HG03342 (cell line): ENCODE measurements at regions not wholly inside any gene's neighbourhood (a gene's known extent, or its start where the extent isn't known, plus 50 kb on each side); places are given as distances from the start of the nearest gene placed in this dataset.
"Not testable (repeated sequence)": the region's sequence is repeated elsewhere in the genome, so short reads cannot be mapped to it uniquely, and the experiment has no call there.

Experiments
- ATAC-seq: cut with Tn5 transposase; IDR thresholded peaks from one replicate; pipeline ENCODE4 v1.9.1; 2021; ENCODE audit warnings: mild to moderate bottlenecking, moderate library complexity; ENCODE audit not compliant: unreplicated experiment

DNA sequence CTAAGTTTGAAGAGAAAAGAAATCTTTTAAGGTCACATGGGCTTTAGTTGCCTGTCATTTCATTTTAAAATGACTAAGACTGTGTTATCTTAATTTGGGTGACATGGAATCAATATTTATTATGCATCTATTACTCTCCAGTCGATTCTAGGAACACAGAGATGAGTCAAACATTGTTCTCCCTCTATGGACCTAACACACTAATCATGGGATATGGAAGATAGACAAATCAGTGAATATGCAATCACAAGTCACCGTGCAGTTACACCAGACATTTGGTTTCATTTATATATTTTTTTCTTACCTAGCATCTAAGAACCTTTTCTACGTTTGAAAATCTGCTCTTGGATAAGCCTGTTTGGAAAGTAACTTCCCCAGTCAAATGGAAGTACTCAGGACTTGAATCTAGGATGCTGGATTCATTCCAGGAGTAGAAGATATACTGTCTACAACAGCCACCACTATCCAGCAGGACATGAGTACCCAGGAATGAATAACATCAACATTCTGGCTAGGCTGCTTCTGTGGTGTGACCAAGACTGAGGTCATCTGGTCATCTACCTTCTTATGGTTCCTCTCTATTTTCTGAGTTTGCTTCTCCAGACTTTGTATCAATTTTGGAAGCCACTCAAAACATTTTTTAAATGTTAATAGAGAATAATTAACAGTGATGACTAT is 902.9 kb upstream of the LRRN3 start:
- ATAC-seq: no peak

DNA sequence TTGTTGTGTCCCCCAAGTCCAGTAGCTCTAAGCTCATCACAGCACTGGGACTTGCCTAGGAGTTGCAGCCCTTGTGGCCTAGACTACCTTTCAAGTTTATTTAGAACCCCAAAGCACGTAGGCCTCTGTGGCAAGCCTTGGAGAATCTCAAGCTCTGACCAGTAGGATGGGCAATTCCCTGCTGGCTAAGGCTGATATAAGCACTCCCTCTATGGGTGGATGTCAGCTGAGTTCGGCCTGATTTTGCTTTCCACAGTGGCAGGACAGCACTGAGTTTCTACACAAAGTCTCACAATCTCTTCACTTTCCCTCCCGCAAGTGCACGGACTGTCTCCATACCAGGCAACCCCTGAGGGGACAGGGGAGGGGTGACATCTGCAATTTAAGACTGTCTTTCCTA is 886.4 kb upstream of the LRRN3 start:
- ATAC-seq: no peak

DNA sequence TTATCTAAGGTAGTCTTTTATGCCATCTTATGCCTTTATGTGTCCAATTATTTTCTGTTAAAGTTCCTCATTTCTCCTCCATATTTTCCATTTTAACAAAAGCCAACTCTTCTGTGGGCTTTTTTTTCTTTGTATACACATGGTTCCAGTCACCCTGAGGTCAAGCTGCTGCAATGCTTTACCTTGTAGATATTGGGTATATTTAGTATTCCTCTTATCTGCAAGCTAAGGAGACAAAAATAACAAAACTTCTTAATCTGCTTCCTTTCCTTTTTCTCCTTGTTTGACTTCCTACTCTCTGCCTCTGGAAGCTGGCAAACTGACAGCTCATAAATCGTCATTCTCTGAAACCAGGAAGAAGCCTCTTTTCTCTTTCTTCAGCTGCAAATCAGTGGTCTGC is 885.0 kb upstream of the LRRN3 start:
- ATAC-seq: no peak

DNA sequence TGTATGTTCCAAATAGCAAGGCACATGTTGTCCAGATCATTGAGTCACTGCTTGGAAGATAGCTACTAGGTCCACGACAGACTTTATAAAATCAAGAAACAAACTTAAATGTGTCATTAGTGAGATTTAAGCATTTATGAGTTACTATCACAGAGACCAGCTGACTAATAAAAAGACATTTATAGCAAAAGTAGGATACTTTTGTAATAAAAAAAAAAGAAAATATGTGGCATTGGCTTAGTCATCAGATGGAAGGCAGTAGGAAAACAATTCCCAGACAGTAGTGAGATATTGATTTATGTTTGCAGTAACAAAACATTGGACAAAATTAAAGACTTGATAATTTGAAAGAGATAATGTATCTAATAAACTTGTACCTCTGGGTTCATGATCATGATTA is 881.0 kb upstream of the LRRN3 start:
- ATAC-seq: no peak

DNA sequence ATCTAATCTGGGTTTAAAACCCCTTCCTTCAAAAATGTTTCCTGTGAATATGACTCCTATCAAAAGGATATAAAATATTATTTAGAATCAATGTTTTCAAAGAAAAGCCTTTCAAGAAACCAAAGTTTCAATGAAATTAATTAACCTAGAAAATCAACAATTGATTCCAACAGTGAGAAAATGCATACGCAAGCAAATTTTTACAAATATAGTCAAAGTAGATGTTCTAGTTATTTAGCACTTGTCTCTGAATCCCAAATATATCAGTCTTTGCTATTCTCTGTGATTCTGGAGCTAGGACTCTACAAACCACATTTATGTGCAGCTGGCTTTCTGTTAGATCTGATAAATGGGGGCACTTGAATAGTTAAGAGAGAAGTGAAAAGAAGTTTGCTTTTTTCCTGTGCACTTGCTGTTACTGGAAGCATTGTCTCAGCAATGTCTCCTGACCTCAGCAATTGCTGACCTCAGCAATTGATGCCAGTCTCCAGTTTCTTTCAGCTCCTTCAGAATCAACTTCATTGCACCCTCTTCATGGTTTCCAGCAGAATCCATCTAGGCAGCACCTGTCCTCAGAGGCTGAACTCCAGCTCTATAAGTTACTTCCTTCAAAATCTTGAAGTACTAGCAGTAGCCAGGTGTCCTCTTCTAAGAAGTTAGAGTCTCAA is 879.9 kb upstream of the LRRN3 start:
- ATAC-seq: no peak

- ATAC-seq: no peak
These were observed 866.3 kb upstream of the LRRN3 start for GRCh38 chr7:110224643-110225042.

- no peak for ATAC-seq
These were observed 844.8 kb upstream of the LRRN3 start for GRCh38 chr7:110246118-110246517.

GRCh38 chr7:110253093-110253492 is 837.8 kb upstream of the LRRN3 start:
- ATAC-seq: no peak

GRCh38 chr7:110257673-110258072 is 833.3 kb upstream of the LRRN3 start:
- no peak for ATAC-seq

DNA sequence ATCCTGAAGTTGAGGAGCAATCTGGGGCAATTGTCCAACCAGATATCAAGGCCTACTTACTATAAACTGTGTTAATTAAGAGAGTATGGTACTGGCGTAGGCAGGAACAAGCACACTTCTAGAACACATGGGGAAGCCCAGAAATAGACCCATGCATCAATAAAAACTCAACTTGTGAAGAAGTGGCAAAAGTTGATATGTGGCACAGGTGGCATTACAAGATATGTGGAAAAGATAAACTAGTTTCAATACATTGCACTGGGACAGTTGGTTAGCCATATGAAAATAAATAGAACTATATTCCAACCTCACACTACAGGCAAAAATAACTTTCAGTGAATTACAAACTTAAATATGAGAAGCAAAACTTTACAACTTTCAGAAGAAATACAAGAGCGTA is 828.7 kb upstream of the LRRN3 start:
- ATAC-seq: no peak

GRCh38 chr7:110264288-110264687 is 826.6 kb upstream of the LRRN3 start:
- ATAC-seq: no peak

DNA sequence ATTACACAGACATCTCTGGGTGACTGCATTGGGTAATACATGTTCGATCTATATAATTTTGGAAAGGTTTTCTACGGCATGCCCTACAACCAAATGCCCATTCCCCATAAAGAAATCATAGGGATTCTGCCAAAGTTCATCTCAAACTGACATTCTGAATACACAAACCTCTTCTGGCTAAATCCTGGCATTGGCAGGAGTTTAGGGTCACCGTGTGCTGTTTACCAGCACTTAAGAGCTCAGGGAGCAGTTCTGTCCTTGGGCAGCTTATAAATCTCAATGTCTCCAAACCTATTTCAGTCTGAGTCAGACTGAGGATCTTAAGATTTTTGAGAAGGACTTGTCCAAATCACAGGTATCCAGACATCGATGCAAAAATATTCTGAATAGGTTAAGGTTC is 809.6 kb upstream of the LRRN3 start:
- ATAC-seq: no peak

DNA sequence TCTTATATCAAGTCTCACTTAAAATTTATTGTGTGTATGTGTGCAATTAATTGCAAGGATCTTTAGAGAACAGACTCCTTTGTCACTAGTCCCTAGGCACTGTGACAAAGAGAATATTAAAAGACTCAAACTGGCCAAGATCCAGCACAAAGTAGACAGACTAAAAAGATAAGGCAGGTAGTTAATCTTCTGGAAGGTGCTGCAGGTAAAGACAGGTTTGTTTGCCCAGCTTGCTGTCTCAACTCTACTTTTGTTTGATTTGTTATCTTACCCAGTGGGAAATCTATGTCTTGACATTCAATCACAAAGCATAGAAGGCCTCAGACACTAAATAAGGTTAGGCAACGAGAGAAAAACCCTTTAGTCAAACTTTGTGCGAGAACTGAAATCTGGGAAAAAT is 807.9 kb upstream of the LRRN3 start:
- no peak for ATAC-seq

GRCh38 chr7:110291430-110291829 is 799.5 kb upstream of the LRRN3 start:
- no peak for ATAC-seq

GRCh38 chr7:110296321-110296720 is 794.6 kb upstream of the LRRN3 start:
- no peak for ATAC-seq

- no peak for ATAC-seq
These were observed 783.2 kb upstream of the LRRN3 start for GRCh38 chr7:110307776-110308175.

- no peak for ATAC-seq
These were observed 782.1 kb upstream of the LRRN3 start for GRCh38 chr7:110308791-110309190.

GRCh38 chr7:110309941-110310340 is 781.0 kb upstream of the LRRN3 start:
- ATAC-seq: no peak

DNA sequence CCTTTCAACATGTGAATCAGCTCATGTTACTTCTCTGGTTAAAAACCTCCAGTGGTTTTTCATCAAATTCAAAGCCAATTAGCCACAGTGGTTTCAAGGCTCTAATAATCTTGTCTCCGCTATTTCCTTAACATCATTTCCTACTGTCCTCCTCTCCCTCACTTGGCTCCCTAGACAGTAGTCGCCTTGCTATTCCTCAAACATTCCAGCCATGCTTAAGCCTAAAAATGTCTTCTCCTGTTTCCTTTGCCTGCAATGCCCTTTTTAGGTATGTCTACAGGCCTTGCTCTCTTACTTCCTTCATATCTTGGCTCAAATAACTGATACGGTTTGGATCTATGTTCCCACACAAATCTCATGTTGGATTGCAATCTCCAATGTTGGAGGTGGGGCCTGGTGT is 779.4 kb upstream of the LRRN3 start:
- no peak for ATAC-seq

DNA sequence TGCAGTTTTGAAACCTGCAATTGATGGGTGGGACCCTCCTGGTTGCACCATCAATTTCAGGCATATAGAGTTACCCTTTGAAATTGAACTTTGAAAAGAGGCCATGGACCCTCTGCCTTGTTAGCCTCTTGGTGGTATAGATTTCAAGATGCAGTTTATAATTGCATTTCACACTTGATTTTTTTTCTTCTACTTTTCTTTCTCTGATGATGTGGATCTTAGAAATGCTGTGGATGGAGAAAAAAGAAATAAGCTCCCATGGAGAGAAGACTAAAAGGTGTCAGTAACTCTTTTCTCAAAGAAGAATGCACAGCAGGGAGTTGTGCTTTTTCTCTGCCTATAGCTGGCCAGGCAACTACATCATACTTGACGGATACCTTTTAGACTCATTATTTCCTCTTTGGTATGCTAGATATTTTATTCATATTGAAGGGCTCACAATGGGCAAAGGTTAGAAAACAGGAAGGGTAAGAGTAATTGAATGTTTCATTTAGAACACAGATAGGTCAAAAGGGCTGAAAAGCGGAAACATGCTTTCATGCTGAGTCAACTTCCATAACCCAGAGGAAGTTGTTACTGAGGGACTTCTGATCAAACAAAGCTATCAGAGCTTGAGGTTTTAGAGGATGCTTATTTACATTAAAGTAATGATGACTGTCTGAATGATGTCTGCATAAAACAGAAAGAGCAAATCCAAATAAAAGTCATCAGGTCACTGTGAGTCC is 773.2 kb upstream of the LRRN3 start:
- no peak for ATAC-seq

- not testable (repeated sequence) for ATAC-seq
These were observed 770.6 kb upstream of the LRRN3 start for GRCh38 chr7:110320285-110320684.

DNA sequence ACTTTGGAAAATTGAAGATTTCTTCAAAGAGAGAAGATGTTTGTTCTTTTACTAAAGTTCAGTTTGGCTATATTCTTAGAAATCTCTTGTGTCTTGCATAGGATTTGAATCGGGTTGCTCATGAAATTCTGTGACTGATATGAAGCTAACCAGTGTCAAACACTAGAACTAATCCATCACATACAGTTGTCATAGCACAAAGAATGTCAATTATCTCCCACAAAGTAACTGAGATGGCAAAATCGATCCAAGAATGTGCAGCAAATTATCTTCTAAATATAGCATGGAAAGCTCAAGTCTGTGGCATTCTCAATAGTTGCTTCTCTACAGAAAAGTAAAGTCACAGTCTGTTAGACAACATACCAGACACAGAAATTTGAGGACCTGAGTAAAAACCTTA is 768.1 kb upstream of the LRRN3 start:
- no peak for ATAC-seq
